GM12875 (cell line): ENCODE measurements at regions not wholly inside any gene's neighbourhood (a gene's known extent, or its start where the extent isn't known, plus 50 kb on each side); places are given as distances from the start of the nearest gene placed in this dataset.
"Not testable (repeated sequence)": the region's sequence is repeated elsewhere in the genome, so short reads cannot be mapped to it uniquely, and the experiment has no call there.

Experiments used
- H3K4me3 ChIP-seq: one replicate; pipeline ENCODE4 v1.5.1; 2011; ENCODE audit warnings: low read depth, low read length, control low read depth
- TF ChIP-seq, protein P1 (sequence below): IDR thresholded peaks from 2 replicates; pipeline ENCODE4 v1.5.1; 2011; ENCODE audit warnings: low read depth, mild to moderate bottlenecking, control low read depth, inconsistent platforms, low read length, moderate library complexity, borderline replicate concordance; ENCODE audit not compliant: insufficient read depth

DNA sequence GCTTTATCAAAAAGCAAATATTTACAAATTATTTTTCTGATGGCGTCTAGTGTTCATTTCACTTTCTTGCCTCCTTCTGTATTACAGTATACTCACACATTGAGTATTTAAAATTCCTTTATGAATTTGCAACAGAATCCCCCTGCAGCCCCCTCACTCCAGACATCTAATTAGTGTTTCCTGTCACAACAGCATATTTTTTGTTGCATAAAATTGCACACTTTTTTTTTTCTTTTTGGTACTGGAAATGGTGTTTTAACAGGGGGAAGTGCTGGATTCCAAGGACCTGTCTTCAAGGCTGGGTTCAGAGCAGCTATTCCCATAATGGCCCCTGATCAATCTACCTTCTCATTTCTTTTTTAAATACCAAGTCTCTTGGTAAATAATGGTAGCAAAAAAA, 184.3 kb upstream of the HMCN1 start:
- TF ChIP-seq, protein P1, sequence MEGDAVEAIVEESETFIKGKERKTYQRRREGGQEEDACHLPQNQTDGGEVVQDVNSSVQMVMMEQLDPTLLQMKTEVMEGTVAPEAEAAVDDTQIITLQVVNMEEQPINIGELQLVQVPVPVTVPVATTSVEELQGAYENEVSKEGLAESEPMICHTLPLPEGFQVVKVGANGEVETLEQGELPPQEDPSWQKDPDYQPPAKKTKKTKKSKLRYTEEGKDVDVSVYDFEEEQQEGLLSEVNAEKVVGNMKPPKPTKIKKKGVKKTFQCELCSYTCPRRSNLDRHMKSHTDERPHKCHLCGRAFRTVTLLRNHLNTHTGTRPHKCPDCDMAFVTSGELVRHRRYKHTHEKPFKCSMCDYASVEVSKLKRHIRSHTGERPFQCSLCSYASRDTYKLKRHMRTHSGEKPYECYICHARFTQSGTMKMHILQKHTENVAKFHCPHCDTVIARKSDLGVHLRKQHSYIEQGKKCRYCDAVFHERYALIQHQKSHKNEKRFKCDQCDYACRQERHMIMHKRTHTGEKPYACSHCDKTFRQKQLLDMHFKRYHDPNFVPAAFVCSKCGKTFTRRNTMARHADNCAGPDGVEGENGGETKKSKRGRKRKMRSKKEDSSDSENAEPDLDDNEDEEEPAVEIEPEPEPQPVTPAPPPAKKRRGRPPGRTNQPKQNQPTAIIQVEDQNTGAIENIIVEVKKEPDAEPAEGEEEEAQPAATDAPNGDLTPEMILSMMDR: no peak
- H3K4me3 ChIP-seq: no peak overlapping the region

DNA sequence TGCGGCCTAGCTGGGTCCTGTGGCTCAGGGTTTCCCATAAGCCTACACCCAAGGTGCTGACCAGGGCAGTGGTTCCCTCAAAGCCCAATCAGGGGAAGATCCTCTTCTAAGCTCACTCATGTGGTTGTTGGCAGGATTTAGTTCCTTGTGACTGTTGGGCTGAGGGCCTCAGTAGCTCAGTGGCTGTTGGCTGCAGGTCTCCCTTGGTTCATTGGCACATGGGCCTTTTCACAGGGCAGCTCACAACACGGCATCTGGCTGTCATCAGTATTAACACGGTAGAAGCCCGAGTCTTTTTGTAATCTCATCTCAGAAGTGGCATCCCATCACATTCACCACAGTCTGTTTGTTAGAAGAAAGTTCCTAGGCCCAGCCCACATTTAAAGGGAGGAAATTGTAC, 188.2 kb upstream of the HMCN1 start:
- TF ChIP-seq, protein P1: no peak
- H3K4me3 ChIP-seq: no peak overlapping the region

DNA sequence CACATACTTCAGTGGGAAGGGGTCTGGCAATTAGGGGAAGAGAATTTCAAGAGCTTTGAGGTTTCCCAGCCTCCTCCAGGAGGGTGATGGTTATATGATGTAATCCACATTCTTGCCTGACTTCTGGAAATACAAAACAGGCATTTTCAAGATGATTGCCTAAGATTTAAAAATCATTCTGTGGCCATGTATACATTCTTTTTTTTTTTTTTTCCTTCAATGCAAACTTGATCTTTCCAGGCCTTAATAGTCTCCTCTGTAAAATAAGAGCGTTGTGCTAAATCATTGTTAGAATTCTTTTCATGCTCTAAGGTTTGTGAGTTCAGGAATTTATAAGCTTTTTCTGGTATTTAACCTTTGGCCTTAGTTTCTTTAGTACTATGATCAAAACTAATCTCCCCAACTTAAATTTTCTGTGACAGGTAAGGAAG, 192.3 kb upstream of the HMCN1 start:
- H3K4me3 ChIP-seq: no peak overlapping the region
- TF ChIP-seq, protein P1: no peak

DNA sequence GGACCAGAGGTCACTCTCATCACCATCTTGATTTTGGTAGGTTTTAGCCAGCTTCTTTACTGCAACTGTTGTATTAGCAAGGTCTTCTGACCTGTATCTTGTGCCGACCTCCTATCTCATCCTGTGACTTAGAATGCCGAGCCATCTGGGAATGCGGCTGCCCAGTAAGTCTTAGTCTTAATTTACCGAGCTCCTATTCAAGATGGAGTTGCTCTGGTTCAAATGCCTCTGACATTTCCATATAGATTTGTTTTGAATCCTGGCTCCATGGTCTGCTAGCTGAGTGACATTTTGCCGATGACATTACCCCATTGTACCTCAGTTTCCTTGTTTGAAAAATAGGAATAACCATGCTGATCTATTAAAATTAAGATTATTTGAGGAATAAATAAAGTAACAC, 193.9 kb upstream of the HMCN1 start:
- TF ChIP-seq, protein P1: no peak
- H3K4me3 ChIP-seq: no peak overlapping the region

DNA sequence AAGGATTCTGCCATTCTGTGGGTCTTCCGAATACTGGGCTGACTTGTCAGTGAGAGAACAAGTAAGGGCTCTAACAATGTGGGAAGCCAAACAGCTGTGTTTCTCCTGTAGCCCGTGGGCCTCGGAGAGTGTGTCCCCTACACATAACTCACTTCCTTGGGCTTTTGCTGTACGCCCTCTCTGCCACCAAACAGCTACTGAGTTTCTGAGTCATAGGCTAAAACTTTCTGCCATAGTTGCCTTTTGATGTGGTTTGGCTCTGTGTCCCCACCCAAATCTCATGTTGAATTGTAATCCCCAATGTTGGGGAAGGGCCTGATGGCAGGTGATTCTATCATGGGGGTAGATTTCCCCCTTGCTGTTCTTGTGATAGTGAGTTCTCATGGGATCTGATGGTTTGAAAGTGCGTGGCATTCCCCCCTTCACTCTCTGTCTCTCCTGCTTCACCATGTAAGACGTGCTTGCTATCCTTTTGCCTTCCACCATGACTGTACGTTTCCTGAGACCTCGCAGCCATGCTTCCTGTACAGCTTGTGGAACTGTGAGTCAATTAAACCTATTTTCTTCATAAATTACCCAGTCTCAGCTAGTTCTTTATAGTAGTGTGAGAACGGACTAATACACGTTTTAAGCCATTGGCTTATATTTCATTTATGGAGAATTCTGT, 194.8 kb upstream of the HMCN1 start:
- TF ChIP-seq, protein P1: no peak
- H3K4me3 ChIP-seq: no peak overlapping the region

DNA sequence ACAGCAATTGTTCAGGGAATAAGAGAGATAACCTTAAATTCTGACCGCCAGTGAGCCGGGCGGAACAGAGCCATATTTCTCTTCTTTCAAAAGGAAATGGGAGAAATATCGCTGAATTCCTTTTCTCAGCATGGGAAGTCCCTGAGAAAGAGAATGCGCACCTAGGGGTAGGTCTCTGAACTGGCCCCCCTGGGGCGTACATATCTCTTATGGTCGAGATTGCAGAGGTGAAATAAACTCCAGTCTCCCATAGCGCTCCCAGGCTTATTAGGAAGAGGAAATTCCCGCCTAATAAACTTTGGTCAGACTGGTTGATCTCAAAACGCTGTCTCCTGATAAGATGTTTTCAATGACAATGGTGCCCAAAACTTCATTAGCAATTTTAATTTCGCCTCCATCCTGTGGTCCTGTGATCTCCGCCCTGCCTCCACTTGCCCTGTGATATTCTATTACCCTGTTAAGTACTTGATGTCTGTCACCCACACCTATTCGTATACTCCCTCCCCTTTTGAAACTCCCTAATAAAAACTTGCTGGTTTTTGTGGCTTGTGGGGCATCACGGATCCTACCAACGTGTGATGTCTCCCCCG, 195.8 kb upstream of the HMCN1 start:
- H3K4me3 ChIP-seq: not testable (repeated sequence)

DNA sequence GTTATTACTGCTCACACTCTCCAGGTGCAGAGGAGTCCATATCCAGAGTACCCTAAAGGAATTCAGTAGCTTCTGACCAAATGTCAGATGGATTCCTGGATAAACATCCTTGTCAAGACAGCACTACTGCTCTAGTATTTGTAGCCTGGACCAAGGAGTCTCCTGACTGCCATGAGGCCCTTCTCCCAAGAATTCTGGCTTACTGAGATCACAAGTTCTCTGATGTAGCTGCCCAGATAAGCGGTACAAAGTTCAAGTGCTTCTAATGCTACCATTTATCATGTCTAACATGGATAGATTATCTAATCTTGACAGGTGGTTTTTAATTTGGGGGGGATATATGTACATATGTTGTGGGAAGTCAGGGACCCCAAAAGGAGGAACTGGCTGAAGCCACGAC, 196.6 kb upstream of the HMCN1 start:
- TF ChIP-seq, protein P1: no peak
- H3K4me3 ChIP-seq: no peak overlapping the region
